ENCODE measurements at regions not wholly inside any gene's neighbourhood (a gene's known extent, or its start where the extent isn't known, plus 50 kb on each side); places are given as distances from the start of the nearest gene placed in this dataset.

DNA sequence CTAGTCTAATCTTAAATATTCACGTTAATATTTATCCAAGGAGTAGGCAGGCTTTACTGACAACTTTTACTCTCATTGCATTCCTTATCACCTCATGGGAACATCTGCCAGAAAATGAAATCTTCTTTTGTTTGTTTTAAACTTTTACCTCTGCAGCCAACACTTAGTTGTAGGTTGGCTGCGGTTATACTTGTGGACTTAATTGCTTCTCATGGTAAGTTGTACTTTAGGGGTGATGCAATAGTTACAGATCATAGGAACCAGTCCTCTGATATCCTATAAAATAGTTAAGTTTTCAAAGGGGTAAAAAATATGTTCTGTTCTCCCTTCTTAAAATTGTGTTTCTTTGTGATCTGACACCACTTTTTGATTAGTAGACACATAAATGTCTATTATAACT is 321.9 kb downstream of the ZPLD1 start:
- no peak for FAIRE-seq

GRCh38 chr3:102757950-102758349 is 323.1 kb downstream of the ZPLD1 start:
- no peak for FAIRE-seq

GRCh38 chr3:102761766-102762165 is 327.0 kb downstream of the ZPLD1 start:
- FAIRE-seq = no peak

DNA sequence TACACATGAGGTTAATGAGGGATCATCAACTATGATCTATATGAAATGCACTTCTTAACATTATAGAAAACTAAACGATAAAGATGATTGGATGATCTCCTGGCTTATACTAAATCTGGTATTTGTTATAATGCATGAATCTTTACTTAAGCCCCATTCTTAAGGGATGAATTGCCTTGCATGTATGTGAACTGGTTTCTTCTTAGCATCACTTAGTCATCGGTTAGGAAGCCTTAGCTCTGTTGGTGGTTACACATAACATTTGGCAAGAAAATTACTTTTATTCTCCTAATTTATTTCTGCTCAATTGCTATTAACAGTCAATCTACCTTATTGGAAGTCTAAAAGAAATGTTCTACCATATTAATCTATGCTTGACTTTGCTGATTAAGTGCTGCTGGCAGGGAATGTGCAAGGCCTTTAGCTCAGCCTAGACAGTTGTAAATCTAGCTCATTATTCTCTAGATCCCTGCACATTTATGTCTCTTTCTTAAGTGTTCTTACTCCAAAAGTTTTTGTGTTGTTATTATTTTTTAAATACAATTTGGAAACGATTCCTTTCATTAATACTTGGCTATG is 356.0 kb downstream of the ZPLD1 start:
- no peak for FAIRE-seq

DNA sequence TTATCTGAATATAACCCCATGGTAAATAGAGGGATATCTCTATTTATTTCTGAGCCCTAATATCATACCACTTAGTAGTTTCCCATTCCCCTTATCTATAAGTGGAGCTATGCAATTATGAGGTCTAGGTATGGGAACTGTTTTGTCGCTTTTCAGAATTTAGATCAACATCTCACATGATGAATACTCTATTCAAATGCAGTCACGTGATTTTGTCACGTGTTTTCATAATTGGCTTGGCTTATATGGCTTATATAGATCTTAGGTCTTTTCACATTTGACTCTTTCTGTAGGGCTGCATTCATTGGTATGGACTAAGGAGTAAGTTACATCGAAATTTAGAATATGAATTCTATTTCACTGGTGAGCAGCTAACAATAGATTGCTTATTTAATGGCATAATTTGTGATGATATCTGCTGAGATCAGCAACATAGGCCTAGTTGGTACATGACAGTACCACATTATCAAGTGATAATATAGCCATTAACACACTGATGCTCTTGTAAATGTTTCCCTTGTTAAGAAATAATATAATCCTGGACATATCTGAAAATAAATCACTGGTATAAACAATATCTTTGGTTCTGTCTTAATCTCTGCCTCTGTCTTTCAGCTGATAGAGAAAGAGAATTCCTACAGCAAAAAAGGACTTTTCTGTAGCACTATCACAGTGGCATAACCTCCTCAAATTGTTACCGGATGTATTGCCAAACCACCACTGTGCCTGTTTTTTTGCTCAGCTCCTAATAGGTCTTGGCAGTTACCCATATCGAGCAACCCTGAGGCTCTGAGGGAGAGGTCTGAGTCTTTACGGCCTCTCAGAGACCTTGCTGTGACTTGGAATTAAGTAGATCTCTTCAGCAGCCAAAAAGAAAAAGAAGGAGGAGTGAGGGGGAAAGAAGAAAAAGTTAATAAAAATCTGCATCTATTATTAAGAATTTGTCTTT is 357.1 kb downstream of the ZPLD1 start:
- FAIRE-seq = no peak

GRCh38 chr3:102796804-102797203 is 362.0 kb downstream of the ZPLD1 start:
- FAIRE-seq = no peak

GRCh38 chr3:102802819-102803420 is 368.1 kb downstream of the ZPLD1 start:
- no peak for FAIRE-seq

- FAIRE-seq = no peak
These were observed 376.1 kb downstream of the ZPLD1 start for GRCh38 chr3:102810937-102811336.

GRCh38 chr3:102826636-102827035 is 391.8 kb downstream of the ZPLD1 start:
- no peak for FAIRE-seq

- no peak for FAIRE-seq
These were observed 392.6 kb downstream of the ZPLD1 start for GRCh38 chr3:102827386-102827785.

- FAIRE-seq = no peak
These were observed 395.6 kb downstream of the ZPLD1 start for GRCh38 chr3:102830415-102830814.

DNA sequence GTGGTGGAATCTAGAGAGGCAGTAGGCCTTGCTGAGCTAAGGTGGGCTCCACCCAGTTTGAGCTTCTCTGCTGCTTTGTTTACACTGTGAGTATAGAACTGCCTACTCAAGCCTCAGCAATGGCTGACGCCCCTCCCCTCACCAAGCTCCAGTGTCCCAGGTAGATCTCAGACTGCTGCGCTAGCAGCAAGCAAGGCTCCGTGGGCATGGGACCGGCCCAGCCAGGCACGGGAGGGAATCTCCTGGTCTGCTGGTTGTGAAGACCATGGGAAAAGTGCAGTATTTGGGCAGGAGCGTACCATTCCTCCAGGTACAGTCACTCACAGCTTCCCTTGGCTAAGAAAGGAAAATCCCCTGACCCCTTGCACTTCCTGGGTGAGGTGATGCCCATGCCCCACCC is 407.1 kb downstream of the ZPLD1 start:
- no peak for FAIRE-seq

- no peak for FAIRE-seq
These were observed 432.0 kb downstream of the ZPLD1 start for GRCh38 chr3:102866845-102867244.

DNA sequence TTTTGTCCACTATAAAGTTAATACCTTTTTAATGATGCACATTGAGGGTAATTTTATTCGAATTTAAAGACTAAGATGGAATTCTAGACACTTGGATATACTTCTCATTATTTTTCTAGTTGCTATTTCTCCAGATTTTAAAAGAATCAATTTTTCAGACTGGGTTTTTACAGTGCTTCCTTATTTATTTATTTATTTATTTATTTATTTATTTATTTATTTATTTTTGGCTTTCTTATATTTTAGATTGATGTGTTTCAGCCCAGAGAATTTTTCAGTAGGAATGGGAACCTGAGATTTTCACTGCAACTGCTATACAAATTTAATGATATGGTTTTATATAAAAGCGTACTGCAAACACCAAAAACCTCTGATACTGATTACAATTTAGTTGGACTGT is 448.7 kb downstream of the ZPLD1 start:
- no peak for FAIRE-seq

DNA sequence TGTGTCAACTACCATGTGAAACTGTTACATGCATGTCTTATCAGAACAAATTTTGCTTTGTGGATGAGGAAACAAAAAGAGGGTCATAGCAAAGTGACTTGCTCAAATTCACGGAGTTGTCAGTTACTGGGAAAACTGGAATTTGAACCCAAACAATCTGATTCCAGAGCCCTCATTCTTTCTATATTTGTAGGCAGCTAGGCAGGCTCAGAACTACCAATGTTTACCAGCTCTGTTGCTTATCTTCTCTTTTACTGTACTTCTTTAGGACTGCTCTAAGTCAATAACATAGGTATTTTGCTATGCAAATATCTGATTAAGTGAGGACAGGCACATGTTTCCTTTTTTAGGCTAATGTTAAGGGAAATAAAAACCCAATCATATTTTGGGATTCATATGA is 450.5 kb downstream of the ZPLD1 start:
- FAIRE-seq = no peak

GRCh38 chr3:102887431-102887830 is 452.6 kb downstream of the ZPLD1 start:
- no peak for FAIRE-seq

- FAIRE-seq = no peak
These were observed 462.2 kb downstream of the ZPLD1 start for GRCh38 chr3:102896851-102897621.

- no peak for FAIRE-seq
These were observed 469.8 kb downstream of the ZPLD1 start for GRCh38 chr3:102904629-102905028.

DNA sequence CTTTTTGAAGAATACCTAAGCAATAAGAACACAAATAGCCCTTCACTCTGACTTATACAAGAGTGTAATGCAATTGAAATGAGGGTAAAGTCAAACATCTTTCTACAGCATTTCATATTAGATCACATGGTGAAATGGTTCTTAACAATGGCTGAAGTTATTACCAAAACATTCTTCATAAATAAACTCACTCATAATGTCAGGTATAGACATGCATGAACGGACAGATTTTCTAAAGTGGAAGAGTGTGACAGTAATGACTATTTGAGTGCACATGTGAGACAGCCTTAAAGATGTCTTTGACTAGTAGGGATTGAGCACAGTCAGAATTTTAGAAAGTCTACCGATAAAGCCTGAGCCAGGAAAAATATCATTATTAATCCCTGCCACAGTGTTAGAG is 471.0 kb downstream of the ZPLD1 start:
- FAIRE-seq = no peak

DNA sequence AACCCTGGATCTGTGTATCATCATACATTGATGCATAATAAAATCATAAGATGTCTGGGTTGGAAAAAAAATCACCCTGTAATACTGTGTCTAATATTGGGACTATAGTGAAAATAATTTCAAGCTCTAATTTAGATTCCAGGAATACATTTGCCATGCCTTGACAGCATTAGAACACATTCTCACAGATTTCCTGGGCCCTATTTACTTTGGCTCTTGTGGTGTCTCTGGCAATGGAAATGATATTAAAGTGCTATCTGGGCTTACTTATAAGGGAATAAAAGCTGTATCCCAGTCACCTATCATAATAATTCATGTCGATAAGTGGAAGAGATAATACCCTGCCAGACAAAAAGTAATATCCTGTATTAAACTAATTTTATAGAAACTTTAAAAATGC is 472.0 kb downstream of the ZPLD1 start:
- no peak for FAIRE-seq

DNA sequence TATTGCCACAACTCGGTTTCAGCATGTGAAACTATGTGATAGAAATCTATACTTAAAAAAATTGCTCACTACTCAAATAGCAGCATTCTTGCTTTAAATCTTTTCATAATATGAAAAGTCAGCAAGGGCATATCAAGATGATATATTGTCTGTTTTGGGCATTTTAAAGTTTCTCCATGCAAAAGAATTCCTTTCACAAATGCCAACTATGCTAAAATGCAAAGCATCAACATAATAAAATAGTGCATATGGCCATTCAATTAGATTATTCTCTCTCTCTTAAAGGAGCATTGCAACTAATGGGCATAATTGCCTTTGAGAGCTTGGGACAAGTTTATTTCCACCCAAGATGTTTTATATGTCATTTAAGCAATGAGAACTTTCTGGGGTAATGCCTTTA is 475.1 kb downstream of the ZPLD1 start:
- no peak for FAIRE-seq

DNA sequence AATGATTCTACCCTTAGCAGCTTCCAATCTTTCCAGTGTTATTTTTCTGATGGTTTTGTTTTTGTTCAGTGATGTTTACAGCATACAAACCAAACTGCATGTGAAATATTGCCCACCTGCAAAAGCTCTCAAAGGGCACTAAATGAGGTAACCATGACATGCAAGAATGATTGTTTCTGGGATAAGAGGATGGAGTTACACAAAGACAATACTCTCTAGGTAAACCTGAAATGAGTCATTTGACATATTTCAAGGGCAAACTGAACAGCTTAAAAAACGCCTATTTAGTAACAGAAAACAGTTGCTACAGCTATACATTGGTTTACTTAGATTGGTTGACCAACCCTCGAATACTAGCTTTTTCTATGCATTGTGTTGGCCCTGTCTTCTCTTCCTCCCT is 481.7 kb downstream of the ZPLD1 start:
- no peak for FAIRE-seq

DNA sequence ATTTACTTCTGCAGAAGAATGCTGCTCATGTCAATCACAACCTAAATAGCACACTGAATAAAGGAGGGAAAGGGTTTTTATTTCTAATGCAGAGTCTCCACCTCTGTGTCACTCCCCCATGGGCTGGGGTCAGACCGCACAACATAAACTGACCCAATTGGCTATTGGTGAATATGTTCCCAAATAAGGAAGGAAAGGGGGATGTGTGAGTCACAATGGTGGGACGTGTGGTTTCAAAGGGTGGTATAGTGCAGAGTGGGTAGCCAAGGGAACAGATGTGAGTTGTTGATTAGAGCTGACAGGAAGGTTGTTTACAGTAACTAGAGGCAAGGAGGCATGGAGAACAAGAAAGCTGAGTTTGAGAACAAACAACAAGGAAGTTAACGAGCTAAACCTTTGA is 491.8 kb downstream of the ZPLD1 start:
- FAIRE-seq = no peak

Measured in colon (tissue), 2 donors.